Naive thymus-derived CD8-positive, alpha-beta T cell (primary cell): ENCODE measurements at regions not wholly inside any gene's neighbourhood (a gene's known extent, or its start where the extent isn't known, plus 50 kb on each side); places are given as distances from the start of the nearest gene placed in this dataset.

ENCODE experiments used
- ATAC-seq, 2 donors: fragments of 150-1000 bp; cut with Tn5 transposase in 1 of 2; sonication (Bioruptor Pico), chemical (Tn5 transposase) in 1 of 2; 1 replicate in 1 of 2; 2 replicates in 1 of 2; pipeline ENCODE4 v1.10.0; 2021; ENCODE audit warnings: mild to moderate bottlenecking in 2 of 2, moderate library complexity in 2 of 2
- POLR2A ChIA-PET: fragments of 350-600 bp; sonication (Branson Sonifier 250); formaldehyde crosslinking; loops from one replicate; lab custom pipeline; 2021; ENCODE audit warnings: antibody characterized with exemption; lab: Charles Lee
- DNase-seq, 10 donors: peaks; one replicate each; pipeline versions ENCODE4 v3.0.0 to v3.0.0-alpha.2; 2020 to 2022
- H3K27ac Mint-ChIP-seq, 10 donors: one replicate each; pipeline ENCODE4 v1.8.0; 2020 to 2022; ENCODE audit warnings: mild to moderate bottlenecking in 10 of 10, mixed read lengths in 10 of 10, moderate library complexity in 4 of 10, inconsistent platforms in 1 of 10
- H3K27me3 Mint-ChIP-seq, 5 donors: one replicate each; pipeline ENCODE4 v1.8.0; 2021 to 2022; ENCODE audit warnings: mixed read lengths in 5 of 5
- H3K36me3 Mint-ChIP-seq, 3 donors: one replicate each; pipeline ENCODE4 v1.8.0; 2020 to 2022; ENCODE audit warnings: mixed read lengths in 3 of 3, mild to moderate bottlenecking in 2 of 3, inconsistent platforms in 1 of 3
- H3K4me1 Mint-ChIP-seq, 4 donors: one replicate each; pipeline ENCODE4 v1.8.0; 2021 to 2022; ENCODE audit warnings: mixed read lengths in 4 of 4
- H3K4me3 Mint-ChIP-seq, 10 donors: one replicate each; pipeline ENCODE4 v1.8.0; 2020 to 2022; ENCODE audit warnings: mild to moderate bottlenecking in 10 of 10, mixed read lengths in 10 of 10, moderate library complexity in 6 of 10, inconsistent platforms in 1 of 10
- H3K9me3 Mint-ChIP-seq, 9 donors: one replicate each; pipeline ENCODE4 v1.8.0; 2020 to 2022; ENCODE audit warnings: mixed read lengths in 9 of 9, mild to moderate bottlenecking in 3 of 9, inconsistent platforms in 1 of 9, moderate library complexity in 1 of 9

- Mint-ChIP-seq H3K27ac (no peak overlapping the region), H3K27me3 (peaks cover 0 to 16% (median 5%) of the 10 kb centered on the region in 5 donors), H3K9me3 (peaks cover 0 to 14% (median 0%) of the 10 kb centered on the region in 9 donors), H3K36me3 (no peaks in the 10 kb centered on the region), H3K4me3 (no peak overlapping the region), H3K4me1 (no peaks in the 10 kb centered on the region)
- ATAC-seq (no peak), DNase-seq (no peak)
- POLR2A ChIA-PET: no interaction called here
Measured at GRCh38 chr21:15986277-15986676, 256.5 kb downstream of the USP25 start.

DNA sequence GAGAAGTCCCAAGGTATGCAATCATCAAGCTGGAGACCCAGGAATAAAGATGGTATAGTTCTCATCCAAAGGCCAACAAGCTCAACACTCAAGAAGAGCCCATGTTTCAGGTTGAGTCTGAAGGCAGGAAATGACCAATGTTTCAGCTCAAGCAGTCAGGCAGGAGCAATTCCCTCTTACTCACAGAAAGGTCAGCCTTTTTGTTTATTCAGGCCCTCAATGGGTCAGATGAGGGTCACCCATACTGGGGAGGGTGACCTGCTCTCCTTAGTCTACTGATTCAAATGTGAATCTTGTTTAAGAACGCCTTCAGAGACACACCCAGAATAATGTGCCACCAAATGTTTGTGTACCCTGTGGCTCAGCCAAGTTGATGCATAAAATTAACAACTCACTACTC is 262.4 kb downstream of the USP25 start:
- Mint-ChIP-seq H3K27ac (no peak overlapping the region), H3K36me3 (no peaks in the 10 kb centered on the region), H3K4me1 (no peaks in the 10 kb centered on the region), H3K27me3 (no peaks in the 10 kb centered on the region), H3K4me3 (no peak overlapping the region), H3K9me3 (peaks cover 0 to 8% (median 0%) of the 10 kb centered on the region in 9 donors)
- DNase-seq (no peak), ATAC-seq (no peak)
- POLR2A ChIA-PET: no interaction called here

DNA sequence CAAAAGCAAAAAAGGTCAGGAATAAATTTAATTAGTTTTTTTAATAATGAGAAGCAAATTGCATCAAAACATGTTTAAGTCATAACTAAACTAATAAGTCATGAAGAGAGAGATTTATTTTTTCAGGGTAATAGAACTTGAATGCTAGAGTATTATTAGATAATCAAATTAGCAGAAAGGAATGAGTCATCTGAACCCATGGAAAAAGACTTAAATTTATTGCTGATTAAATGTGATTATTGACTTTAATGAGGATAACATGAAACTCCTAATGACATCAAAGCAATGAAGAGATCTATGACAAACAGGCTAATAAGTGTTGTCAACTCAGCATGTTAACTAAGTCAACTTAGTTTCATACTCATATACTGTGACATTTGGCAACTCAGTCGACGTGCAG is 264.2 kb downstream of the USP25 start:
- no peak overlapping the region for H3K4me3 Mint-ChIP-seq
- H3K27me3 Mint-ChIP-seq: no peaks in the 10 kb centered on the region
- H3K4me1 Mint-ChIP-seq: no peaks in the 10 kb centered on the region
- H3K9me3 Mint-ChIP-seq: peaks cover 0 to 8% (median 0%) of the 10 kb centered on the region in 9 donors
- DNase-seq (no peak), ATAC-seq (no peak)
- no peak overlapping the region for H3K27ac Mint-ChIP-seq
- no peaks in the 10 kb centered on the region for H3K36me3 Mint-ChIP-seq
- POLR2A ChIA-PET: no interaction called here

DNA sequence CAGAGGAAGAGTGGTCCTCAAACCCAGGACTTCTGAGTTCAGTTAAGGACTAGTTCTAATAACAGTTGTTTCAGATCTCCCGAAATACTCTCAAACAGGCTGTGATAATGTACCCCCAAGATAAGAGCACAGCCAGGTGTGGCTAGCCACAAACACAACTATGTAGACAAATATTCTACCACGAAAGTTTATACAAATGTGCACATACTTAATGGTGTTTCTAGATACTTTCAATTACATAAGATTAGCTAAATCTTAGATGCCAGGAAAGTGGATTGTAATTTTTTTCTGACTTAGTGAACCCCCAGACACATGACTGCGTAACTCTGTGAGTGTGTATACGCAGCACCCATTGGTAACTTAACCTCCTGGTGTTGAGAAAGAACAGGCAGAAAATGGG is 270.0 kb downstream of the USP25 start:
- DNase-seq (no peak), ATAC-seq (no peak)
- no peak overlapping the region for H3K4me3 Mint-ChIP-seq
- POLR2A ChIA-PET: no interaction called here
- H3K4me1 Mint-ChIP-seq: no peaks in the 10 kb centered on the region
- no peaks in the 10 kb centered on the region for H3K9me3 Mint-ChIP-seq
- no peaks in the 10 kb centered on the region for H3K36me3 Mint-ChIP-seq
- peaks cover 0 to 3% (median 2%) of the 10 kb centered on the region in 5 donors for H3K27me3 Mint-ChIP-seq
- H3K27ac Mint-ChIP-seq: no peak overlapping the region

GRCh38 chr21:16002874-16003466 is 273.2 kb downstream of the USP25 start:
- H3K27ac Mint-ChIP-seq: no peak overlapping the region
- H3K4me3 Mint-ChIP-seq: no peak overlapping the region
- ATAC-seq: no peak
- H3K4me1 Mint-ChIP-seq: no peaks in the 10 kb centered on the region
- POLR2A ChIA-PET: no interaction called here
- DNase-seq: no peak
- H3K27me3 Mint-ChIP-seq: peaks cover 0 to 3% (median 2%) of the 10 kb centered on the region in 5 donors
- H3K9me3 Mint-ChIP-seq: no peaks in the 10 kb centered on the region
- H3K36me3 Mint-ChIP-seq: no peaks in the 10 kb centered on the region

GRCh38 chr21:16004086-16004485 is 274.3 kb downstream of the USP25 start:
- no peak overlapping the region for H3K27ac Mint-ChIP-seq
- ATAC-seq: no peak
- peaks cover 0 to 3% (median 2%) of the 10 kb centered on the region in 5 donors for H3K27me3 Mint-ChIP-seq
- no peaks in the 10 kb centered on the region for H3K36me3 Mint-ChIP-seq
- no peaks in the 10 kb centered on the region for H3K9me3 Mint-ChIP-seq
- no peak overlapping the region for H3K4me3 Mint-ChIP-seq
- POLR2A ChIA-PET: no interaction called here
- no peaks in the 10 kb centered on the region for H3K4me1 Mint-ChIP-seq
- no peak for DNase-seq

- no peaks in the 10 kb centered on the region for H3K36me3 Mint-ChIP-seq
- no peak for ATAC-seq
- DNase-seq: no peak
- POLR2A ChIA-PET: no interaction called here
- peaks cover 0 to 3% (median 2%) of the 10 kb centered on the region in 5 donors for H3K27me3 Mint-ChIP-seq
- no peak overlapping the region for H3K27ac Mint-ChIP-seq
- H3K9me3 Mint-ChIP-seq: no peaks in the 10 kb centered on the region
- no peak overlapping the region for H3K4me3 Mint-ChIP-seq
- no peaks in the 10 kb centered on the region for H3K4me1 Mint-ChIP-seq
Measured at GRCh38 chr21:16004523-16004922, 274.7 kb downstream of the USP25 start.

- POLR2A ChIA-PET: no interaction called here
- Mint-ChIP-seq H3K9me3 (peaks cover 0 to 8% (median 0%) of the 10 kb centered on the region in 9 donors), H3K4me3 (no peak overlapping the region), H3K4me1 (no peaks in the 10 kb centered on the region), H3K27ac (no peak overlapping the region), H3K27me3 (peaks cover 0 to 3% (median 2%) of the 10 kb centered on the region in 5 donors), H3K36me3 (no peaks in the 10 kb centered on the region)
- DNase-seq (no peak), ATAC-seq (no peak)
Measured at GRCh38 chr21:16005996-16006395, 276.2 kb downstream of the USP25 start.

- Mint-ChIP-seq H3K4me1 (no peaks in the 10 kb centered on the region), H3K36me3 (no peaks in the 10 kb centered on the region), H3K9me3 (peaks cover 0 to 9% (median 0%) of the 10 kb centered on the region in 9 donors), H3K27me3 (peaks cover 0 to 6% (median 2%) of the 10 kb centered on the region in 5 donors), H3K27ac (no peak overlapping the region), H3K4me3 (no peak overlapping the region)
- no peak for DNase-seq
- POLR2A ChIA-PET: no interaction called here
- no peak for ATAC-seq
Measured at GRCh38 chr21:16007943-16008342, 278.2 kb downstream of the USP25 start.

- Mint-ChIP-seq H3K27me3 (peaks cover 0 to 9% (median 0%) of the 10 kb centered on the region in 5 donors), H3K4me1 (no peaks in the 10 kb centered on the region), H3K4me3 (no peak overlapping the region), H3K36me3 (no peaks in the 10 kb centered on the region), H3K9me3 (peaks cover 0 to 9% (median 0%) of the 10 kb centered on the region in 9 donors), H3K27ac (no peak overlapping the region)
- POLR2A ChIA-PET: no interaction called here
- DNase-seq: no peak
- no peak for ATAC-seq
Measured at GRCh38 chr21:16011719-16012118, 281.9 kb downstream of the USP25 start.

GRCh38 chr21:16013570-16013969 is 283.8 kb downstream of the USP25 start:
- no peak overlapping the region for H3K27ac Mint-ChIP-seq
- no peak for ATAC-seq
- no peak for DNase-seq
- no peaks in the 10 kb centered on the region for H3K36me3 Mint-ChIP-seq
- H3K4me3 Mint-ChIP-seq: no peak overlapping the region
- H3K4me1 Mint-ChIP-seq: no peaks in the 10 kb centered on the region
- POLR2A ChIA-PET: no interaction called here
- peaks cover 0 to 9% (median 0%) of the 10 kb centered on the region in 5 donors for H3K27me3 Mint-ChIP-seq
- H3K9me3 Mint-ChIP-seq: peaks cover 0 to 9% (median 0%) of the 10 kb centered on the region in 9 donors

DNA sequence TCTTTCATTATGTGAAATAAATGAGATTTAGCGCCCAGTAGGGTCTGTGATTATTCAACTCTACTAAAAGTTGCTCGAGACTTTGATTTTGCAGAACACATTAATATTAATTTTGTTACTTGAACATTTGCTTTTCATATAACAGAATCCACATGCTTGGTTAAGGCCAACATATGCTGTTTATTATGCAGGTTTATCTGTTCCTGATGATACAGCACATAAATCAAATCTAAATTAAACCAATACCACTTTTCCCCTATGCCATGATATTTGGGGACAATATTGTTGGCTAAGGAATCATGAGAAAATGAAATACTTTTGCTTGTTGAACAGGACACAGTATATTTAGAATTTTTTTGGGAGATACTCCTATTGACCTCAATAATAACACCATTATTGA is 291.1 kb downstream of the USP25 start:
- Mint-ChIP-seq H3K27ac (no peak overlapping the region), H3K4me3 (no peak overlapping the region), H3K4me1 (no peaks in the 10 kb centered on the region), H3K27me3 (peaks cover 0 to 12% (median 3%) of the 10 kb centered on the region in 5 donors), H3K9me3 (peaks cover 0 to 4% (median 0%) of the 10 kb centered on the region in 9 donors), H3K36me3 (no peaks in the 10 kb centered on the region)
- no peak for ATAC-seq
- POLR2A ChIA-PET: no interaction called here
- DNase-seq: no peak

GRCh38 chr21:16022116-16022515 is 292.3 kb downstream of the USP25 start:
- Mint-ChIP-seq H3K27ac (no peak overlapping the region), H3K4me1 (no peaks in the 10 kb centered on the region), H3K9me3 (peaks cover 0 to 6% (median 0%) of the 10 kb centered on the region in 9 donors), H3K36me3 (no peaks in the 10 kb centered on the region), H3K27me3 (peaks cover 0 to 13% (median 2%) of the 10 kb centered on the region in 5 donors), H3K4me3 (no peak overlapping the region)
- POLR2A ChIA-PET: no interaction called here
- ATAC-seq (no peak), DNase-seq (no peak)

DNA sequence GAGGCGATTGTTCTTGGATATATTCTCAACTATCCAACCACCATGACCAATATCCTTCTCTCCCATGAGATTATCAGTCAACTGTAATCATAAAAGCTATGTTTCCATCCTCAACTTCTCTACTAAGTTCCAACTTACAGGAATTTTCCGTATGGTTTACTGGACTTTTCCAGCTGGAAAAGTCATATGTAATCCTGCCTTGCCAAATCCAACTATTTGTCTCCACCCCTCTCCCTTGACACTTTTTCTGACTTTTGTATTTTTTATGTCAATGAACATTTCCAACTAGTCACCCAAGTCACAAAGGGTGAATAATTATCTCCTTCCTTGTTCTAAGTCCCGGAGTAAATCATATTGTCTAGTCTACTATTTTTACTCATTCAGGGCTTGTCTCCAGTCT is 293.1 kb downstream of the USP25 start:
- DNase-seq (no peak), ATAC-seq (no peak)
- no peak overlapping the region for H3K27ac Mint-ChIP-seq
- no peak overlapping the region for H3K4me3 Mint-ChIP-seq
- no peaks in the 10 kb centered on the region for H3K36me3 Mint-ChIP-seq
- H3K9me3 Mint-ChIP-seq: peaks cover 0 to 6% (median 0%) of the 10 kb centered on the region in 9 donors
- peaks cover 0 to 13% (median 2%) of the 10 kb centered on the region in 5 donors for H3K27me3 Mint-ChIP-seq
- no peaks in the 10 kb centered on the region for H3K4me1 Mint-ChIP-seq
- POLR2A ChIA-PET: no interaction called here
